ENCODE measurements at regions not wholly inside any gene's neighbourhood (a gene's known extent, or its start where the extent isn't known, plus 50 kb on each side); places are given as distances from the start of the nearest gene placed in this dataset.

GRCh38 chr12:107355612-107356011 lies 262.3 kb upstream of the CRY1 start:
- Histone ChIP-seq H2BK5ac (ENCODE audit: insufficient read length, low read length) (no peak overlapping the region), H2AK5ac (ENCODE audit: insufficient read length, low read length) (no peak overlapping the region), H3K79me1 (ENCODE audit: insufficient read depth, low read depth, low read length, poor library complexity, severe bottlenecking) (no peaks in the 10 kb centered on the region), H4K91ac (ENCODE audit: insufficient read length, low read depth, low read length) (no peak overlapping the region), H3K79me2 (ENCODE audit: insufficient read depth, low read length) (no peaks in the 10 kb centered on the region), H3K14ac (ENCODE audit: insufficient read depth, low read length) (no peak overlapping the region), H3K27ac (ENCODE audit: insufficient read length, low read depth, low read length) (no peak overlapping the region), H4K20me1 (ENCODE audit: control insufficient read depth, insufficient read depth, insufficient read length) (no peaks in the 10 kb centered on the region), H3T11ph (ENCODE audit: low read length) (no peak overlapping the region), H2BK15ac (ENCODE audit: low read depth, low read length) (no peak overlapping the region), H3K4me2 (ENCODE audit: insufficient read depth, insufficient read length, low read length) (no peak overlapping the region), H3K9ac (ENCODE audit: extremely low read depth, insufficient read length, low read length) (no peak overlapping the region), H3K27me3 (ENCODE audit: insufficient read depth, low read length) (no peaks in the 10 kb centered on the region), H4K8ac (replicated peaks; ENCODE audit: insufficient read length, low read depth, low read length) (no peak overlapping the region), H3K23ac (ENCODE audit: insufficient read length, low read depth, low read length) (no peak overlapping the region), H2BK120ac (ENCODE audit: low read depth, low read length, poor library complexity, severe bottlenecking) (no peak overlapping the region), H4K5ac (ENCODE audit: insufficient read length, low read depth, low read length) (no peak overlapping the region), H3K18ac (ENCODE audit: insufficient read length, low read depth, low read length) (no peak overlapping the region), H2AFZ (ENCODE audit: low read length) (no peak overlapping the region), H3K23me2 (ENCODE audit: insufficient read length, low read depth, low read length, poor library complexity, severe bottlenecking) (no peaks in the 10 kb centered on the region), H2BK12ac (ENCODE audit: insufficient read length, low read depth, low read length) (no peak overlapping the region), H3K4ac (ENCODE audit: low read depth, low read length) (no peak overlapping the region), H2BK20ac (ENCODE audit: low read depth, low read length, poor library complexity, severe bottlenecking) (no peak overlapping the region), H3K56ac (ENCODE audit: insufficient read length, low read depth, low read length) (no peak overlapping the region), H3K9me3 (ENCODE audit: control insufficient read depth, low read depth, low read length) (no peaks in the 10 kb centered on the region), H3K4me1 (ENCODE audit: insufficient read depth, low read length) (no peaks in the 10 kb centered on the region)
- Mint-ChIP-seq H3K27ac (no peak overlapping the region), H3K36me3 (ENCODE audit: insufficient read depth in 1 of 3, low read depth in 3 of 3) (peaks cover 4 to 15% (median 5%) of the 10 kb centered on the region in 3 experiments; a peak in 6 of 7 replicates), H3K4me1 (no peaks in the 10 kb centered on the region), H3K4me3 (no peak overlapping the region), H3K27me3 (ENCODE audit: low read depth) (peaks cover 2% of the 10 kb centered on the region; the same call in 1 of the 2 replicates), H3K9me3 (peaks cover 10 to 15% of the 10 kb centered on the region in 2 experiments)
- WGBS (ENCODE audit: extremely low coverage, insufficient read length, low lambda C conversion rate): no CpG with 5 or more reads among the region's 1 CpG
- no peak for TF ChIP-seq CTCF (conservative IDR thresholded peaks at IDR 0.05)
- DNase-seq: no peak

Data from H9 (cell line).